Hepatocyte (in vitro differentiated cells): ENCODE measurements at regions not wholly inside any gene's neighbourhood (a gene's known extent, or its start where the extent isn't known, plus 50 kb on each side); places are given as distances from the start of the nearest gene placed in this dataset.

Experiments
- DNase-seq: peaks from one replicate; pipeline ENCODE4 v3.0.0-alpha.2; 2016; ENCODE audit warnings: low spot score
- H2AFZ ChIP-seq: fragments of 200-600 bp; sonication (generic); 2 replicates; pipeline ENCODE4 v1.6.0; 2016; ENCODE audit warnings: antibody characterized with exemption, mild to moderate bottlenecking
- H3K27ac ChIP-seq: fragments of 200-600 bp; sonication (generic); 2 replicates; pipeline ENCODE4 v1.5.1; 2016; ENCODE audit warnings: mild to moderate bottlenecking
- H3K27me3 ChIP-seq: fragments of 200-600 bp; sonication (generic); 2 replicates; pipeline ENCODE4 v1.6.1; 2016
- H3K36me3 ChIP-seq: fragments of 200-600 bp; sonication (generic); replicated peaks from 2 replicates; pipeline ENCODE4 v1.5.1; 2016; ENCODE audit warnings: low read depth; ENCODE audit not compliant: insufficient read depth
- H3K4me1 ChIP-seq: fragments of 200-600 bp; sonication (generic); 2 replicates; pipeline ENCODE4 v1.5.1; 2016; ENCODE audit warnings: mild to moderate bottlenecking, moderate library complexity; ENCODE audit not compliant: insufficient read depth
- H3K4me2 ChIP-seq: fragments of 200-600 bp; sonication (generic); 2 replicates; pipeline ENCODE4 v1.6.0; 2016
- H3K4me3 ChIP-seq: fragments of 200-600 bp; sonication (generic); 2 replicates; pipeline ENCODE4 v1.5.1; 2016; ENCODE audit warnings: mild to moderate bottlenecking
- H3K79me2 ChIP-seq: fragments of 200-600 bp; sonication (generic); 2 replicates; pipeline ENCODE4 v1.6.0; 2017; ENCODE audit warnings: mild to moderate bottlenecking
- H3K9me2 ChIP-seq: fragments of 200-600 bp; sonication (generic); replicated peaks from 2 replicates; pipeline ENCODE4 v1.6.0; 2017; ENCODE audit warnings: mild to moderate bottlenecking; ENCODE audit not compliant: insufficient read depth
- H3K9me3 ChIP-seq: fragments of 200-600 bp; sonication (generic); 2 replicates; pipeline ENCODE4 v1.5.1; 2016; ENCODE audit warnings: low read depth, mild to moderate bottlenecking
- H4K20me1 ChIP-seq: fragments of 200-600 bp; sonication (generic); 2 replicates; pipeline ENCODE4 v1.6.0; 2016; ENCODE audit warnings: mild to moderate bottlenecking; ENCODE audit not compliant: insufficient read depth, poor library complexity, severe bottlenecking
- CTCF ChIP-seq: fragments of 200-600 bp; sonication (generic); IDR thresholded peaks from 2 replicates; pipeline ENCODE4 v1.5.1; 2016; ENCODE audit warnings: antibody characterized with exemption, mild to moderate bottlenecking; ENCODE audit not compliant: poor library complexity
- EZH2 ChIP-seq: fragments of 200-600 bp; sonication (generic); IDR thresholded peaks from 2 replicates; pipeline ENCODE4 v1.6.1; 2016; ENCODE audit warnings: antibody characterized with exemption, mild to moderate bottlenecking, borderline replicate concordance
- EZH2phosphoT487 ChIP-seq: fragments of 200-600 bp; sonication (generic); IDR thresholded peaks from one replicate; pipeline ENCODE4 v1.6.1; 2018; ENCODE audit warnings: antibody characterized with exemption, mild to moderate bottlenecking, low read depth, moderate library complexity; ENCODE audit not compliant: unreplicated experiment, severe bottlenecking
- WGBS: methylation state at CpG from one replicate; pipeline ENCODE4 v1.1.6; 2016; ENCODE audit warnings: low lambda C conversion rate; ENCODE audit errors: missing lambda C conversion rate; 5-methylcytosine and 5-hydroxymethylcytosine counted together

GRCh38 chr4:19401301-19402080 lies 850.2 kb upstream of the SLIT2 start:
- no peak overlapping the region for H3K4me3 ChIP-seq
- H2AFZ ChIP-seq: no peak overlapping the region
- H3K4me1 ChIP-seq: no peaks in the 10 kb centered on the region
- H3K36me3 ChIP-seq: no peaks in the 10 kb centered on the region
- no peaks in the 10 kb centered on the region for H4K20me1 ChIP-seq
- no peak overlapping the region for H3K27ac ChIP-seq
- H3K79me2 ChIP-seq: no peaks in the 10 kb centered on the region
- H3K9me2 ChIP-seq: no peaks in the 10 kb centered on the region
- TF ChIP-seq CTCF (no peak), EZH2phosphoT487 (no peak), EZH2 (no peak)
- DNase-seq: no peak
- no peak overlapping the region for H3K4me2 ChIP-seq
- H3K9me3 ChIP-seq: no peaks in the 10 kb centered on the region
- no peaks in the 10 kb centered on the region for H3K27me3 ChIP-seq
- WGBS: 90% methylated on average over 1 of the region's 1 CpG

GRCh38 chr4:19400820-19401219 lies 850.9 kb upstream of the SLIT2 start:
- no peak for DNase-seq
- TF ChIP-seq CTCF: no peak
- no peak for TF ChIP-seq EZH2phosphoT487
- TF ChIP-seq EZH2: no peak
- no peaks in the 10 kb centered on the region for H3K79me2 ChIP-seq

DNA sequence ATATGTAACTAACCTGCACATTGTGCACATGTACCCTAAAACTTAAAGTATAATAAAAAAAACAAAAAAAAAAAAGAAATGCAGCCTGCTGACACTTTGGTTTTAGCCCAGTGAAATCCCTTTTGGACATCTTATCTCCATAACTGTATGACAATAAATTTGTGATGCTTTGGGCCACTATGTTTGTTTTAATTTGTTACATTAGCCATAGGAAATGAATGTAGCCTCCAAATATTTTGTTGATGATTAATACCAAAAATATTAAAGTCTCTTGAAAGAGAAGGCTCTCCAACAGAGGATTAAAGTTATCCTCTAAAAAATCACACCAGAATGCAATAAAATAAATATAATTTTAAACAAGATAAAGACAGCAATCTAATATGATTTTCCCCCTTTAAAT lies 852.7 kb upstream of the SLIT2 start:
- no peaks in the 10 kb centered on the region for H3K36me3 ChIP-seq
- H3K9me2 ChIP-seq: no peaks in the 10 kb centered on the region
- H3K4me2 ChIP-seq: no peak overlapping the region
- no peak overlapping the region for H3K27ac ChIP-seq
- H3K4me3 ChIP-seq: no peak overlapping the region
- no peaks in the 10 kb centered on the region for H3K27me3 ChIP-seq
- H3K4me1 ChIP-seq: no peaks in the 10 kb centered on the region
- no peaks in the 10 kb centered on the region for H3K9me3 ChIP-seq
- H2AFZ ChIP-seq: no peak overlapping the region
- no peaks in the 10 kb centered on the region for H3K79me2 ChIP-seq
- H4K20me1 ChIP-seq: no peaks in the 10 kb centered on the region
- DNase-seq: no peak
- TF ChIP-seq EZH2: no peak
- no peak for TF ChIP-seq EZH2phosphoT487
- no peak for TF ChIP-seq CTCF

More at GRCh38 chr4:19400820-19401219, 850.9 kb upstream of the SLIT2 start:
- no peaks in the 10 kb centered on the region for H3K9me2 ChIP-seq
- H3K27me3 ChIP-seq: no peaks in the 10 kb centered on the region
- H3K27ac ChIP-seq: no peak overlapping the region
- 71% methylated on average over 1 of the region's 1 CpG for WGBS
- no peak overlapping the region for H2AFZ ChIP-seq
- no peak overlapping the region for H3K4me3 ChIP-seq
- H3K4me1 ChIP-seq: no peaks in the 10 kb centered on the region
- H3K36me3 ChIP-seq: no peaks in the 10 kb centered on the region
- no peaks in the 10 kb centered on the region for H4K20me1 ChIP-seq
- no peak overlapping the region for H3K4me2 ChIP-seq
- H3K9me3 ChIP-seq: no peaks in the 10 kb centered on the region
